A673 (cell line): ENCODE measurements at regions not wholly inside any gene's neighbourhood (a gene's known extent, or its start where the extent isn't known, plus 50 kb on each side); places are given as distances from the start of the nearest gene placed in this dataset.

Source experiments
- EZH2 ChIP-seq: fragments of 200-600 bp; sonication (generic); IDR thresholded peaks from 2 replicates; pipeline ENCODE4 v1.6.1; 2017; ENCODE audit warnings: borderline replicate concordance, low read depth, mild to moderate bottlenecking, mixed read lengths, antibody characterized with exemption, low read length; ENCODE audit not compliant: poor library complexity, severe bottlenecking
- TF ChIP-seq, protein P1 (sequence below): fragments of 300-800, 200-600 bp; sonication (generic); conservative IDR thresholded peaks from 2 replicates; pipeline ENCODE4 v1.5.1; 2017; ENCODE audit warnings: low read depth, mild to moderate bottlenecking, antibody characterized with exemption, low read length, moderate library complexity, mixed read lengths

DNA sequence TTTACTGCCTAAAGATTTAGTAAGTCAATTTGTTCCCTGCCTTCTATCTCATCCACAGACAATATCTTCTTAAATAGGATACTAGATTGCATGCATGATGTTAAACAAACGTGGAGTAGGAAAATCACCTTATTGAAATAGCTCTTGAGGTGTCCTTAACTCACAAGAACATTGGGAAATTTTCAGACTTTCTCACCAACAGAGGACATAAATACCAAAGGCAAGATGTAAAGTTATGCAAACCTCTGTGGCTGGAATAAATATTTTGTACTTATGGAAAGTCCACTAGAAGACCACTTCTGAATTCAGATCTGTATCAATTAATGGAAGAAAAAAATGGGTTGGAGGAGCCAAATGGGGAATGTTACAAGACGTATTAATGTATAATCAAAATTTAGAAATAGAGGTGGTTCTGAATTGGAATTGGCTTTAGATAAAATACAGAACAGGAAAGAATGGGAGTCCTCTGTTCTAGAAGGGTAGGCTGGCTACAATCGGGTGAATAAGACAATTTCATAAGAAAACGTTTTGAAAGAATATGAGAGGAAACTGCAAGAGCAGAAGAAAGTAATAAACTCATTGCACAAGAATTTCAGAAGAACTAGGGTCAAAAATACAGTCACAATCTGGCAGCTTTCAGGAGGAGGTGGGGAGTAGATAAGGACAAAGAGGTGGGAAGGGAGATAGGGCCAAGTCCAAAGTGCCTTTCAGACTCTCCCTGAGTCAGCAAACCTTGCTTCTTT, 69.3 kb upstream of the FN1 start:
- TF ChIP-seq EZH2: no peak
- TF ChIP-seq, protein P1, sequence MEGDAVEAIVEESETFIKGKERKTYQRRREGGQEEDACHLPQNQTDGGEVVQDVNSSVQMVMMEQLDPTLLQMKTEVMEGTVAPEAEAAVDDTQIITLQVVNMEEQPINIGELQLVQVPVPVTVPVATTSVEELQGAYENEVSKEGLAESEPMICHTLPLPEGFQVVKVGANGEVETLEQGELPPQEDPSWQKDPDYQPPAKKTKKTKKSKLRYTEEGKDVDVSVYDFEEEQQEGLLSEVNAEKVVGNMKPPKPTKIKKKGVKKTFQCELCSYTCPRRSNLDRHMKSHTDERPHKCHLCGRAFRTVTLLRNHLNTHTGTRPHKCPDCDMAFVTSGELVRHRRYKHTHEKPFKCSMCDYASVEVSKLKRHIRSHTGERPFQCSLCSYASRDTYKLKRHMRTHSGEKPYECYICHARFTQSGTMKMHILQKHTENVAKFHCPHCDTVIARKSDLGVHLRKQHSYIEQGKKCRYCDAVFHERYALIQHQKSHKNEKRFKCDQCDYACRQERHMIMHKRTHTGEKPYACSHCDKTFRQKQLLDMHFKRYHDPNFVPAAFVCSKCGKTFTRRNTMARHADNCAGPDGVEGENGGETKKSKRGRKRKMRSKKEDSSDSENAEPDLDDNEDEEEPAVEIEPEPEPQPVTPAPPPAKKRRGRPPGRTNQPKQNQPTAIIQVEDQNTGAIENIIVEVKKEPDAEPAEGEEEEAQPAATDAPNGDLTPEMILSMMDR: no peak
